Hepatocyte (in vitro differentiated cells): ENCODE measurements at regions not wholly inside any gene's neighbourhood (a gene's known extent, or its start where the extent isn't known, plus 50 kb on each side); places are given as distances from the start of the nearest gene placed in this dataset.

Experiments used
- DNase-seq: peaks from one replicate; pipeline ENCODE4 v3.0.0-alpha.2; 2016; ENCODE audit warnings: low spot score
- H2AFZ ChIP-seq: fragments of 200-600 bp; sonication (generic); 2 replicates; pipeline ENCODE4 v1.6.0; 2016; ENCODE audit warnings: antibody characterized with exemption, mild to moderate bottlenecking
- H3K27ac ChIP-seq: fragments of 200-600 bp; sonication (generic); 2 replicates; pipeline ENCODE4 v1.5.1; 2016; ENCODE audit warnings: mild to moderate bottlenecking
- H3K27me3 ChIP-seq: fragments of 200-600 bp; sonication (generic); 2 replicates; pipeline ENCODE4 v1.6.1; 2016
- H3K36me3 ChIP-seq: fragments of 200-600 bp; sonication (generic); replicated peaks from 2 replicates; pipeline ENCODE4 v1.5.1; 2016; ENCODE audit warnings: low read depth; ENCODE audit not compliant: insufficient read depth
- H3K4me1 ChIP-seq: fragments of 200-600 bp; sonication (generic); 2 replicates; pipeline ENCODE4 v1.5.1; 2016; ENCODE audit warnings: mild to moderate bottlenecking, moderate library complexity; ENCODE audit not compliant: insufficient read depth
- H3K4me2 ChIP-seq: fragments of 200-600 bp; sonication (generic); 2 replicates; pipeline ENCODE4 v1.6.0; 2016
- H3K4me3 ChIP-seq: fragments of 200-600 bp; sonication (generic); 2 replicates; pipeline ENCODE4 v1.5.1; 2016; ENCODE audit warnings: mild to moderate bottlenecking
- H3K79me2 ChIP-seq: fragments of 200-600 bp; sonication (generic); 2 replicates; pipeline ENCODE4 v1.6.0; 2017; ENCODE audit warnings: mild to moderate bottlenecking
- H3K9me2 ChIP-seq: fragments of 200-600 bp; sonication (generic); replicated peaks from 2 replicates; pipeline ENCODE4 v1.6.0; 2017; ENCODE audit warnings: mild to moderate bottlenecking; ENCODE audit not compliant: insufficient read depth
- H3K9me3 ChIP-seq: fragments of 200-600 bp; sonication (generic); 2 replicates; pipeline ENCODE4 v1.5.1; 2016; ENCODE audit warnings: low read depth, mild to moderate bottlenecking
- H4K20me1 ChIP-seq: fragments of 200-600 bp; sonication (generic); 2 replicates; pipeline ENCODE4 v1.6.0; 2016; ENCODE audit warnings: mild to moderate bottlenecking; ENCODE audit not compliant: insufficient read depth, poor library complexity, severe bottlenecking
- EZH2 ChIP-seq: fragments of 200-600 bp; sonication (generic); IDR thresholded peaks from 2 replicates; pipeline ENCODE4 v1.6.1; 2016; ENCODE audit warnings: antibody characterized with exemption, mild to moderate bottlenecking, borderline replicate concordance
- EZH2phosphoT487 ChIP-seq: fragments of 200-600 bp; sonication (generic); IDR thresholded peaks from one replicate; pipeline ENCODE4 v1.6.1; 2018; ENCODE audit warnings: antibody characterized with exemption, mild to moderate bottlenecking, low read depth, moderate library complexity; ENCODE audit not compliant: unreplicated experiment, severe bottlenecking
- whole genome bisulfite sequencing: methylation state at CpG from one replicate; pipeline ENCODE4 v1.1.6; 2016; ENCODE audit warnings: low lambda C conversion rate; ENCODE audit errors: missing lambda C conversion rate; 5-methylcytosine and 5-hydroxymethylcytosine counted together
- TF ChIP-seq, protein P1 (sequence below): fragments of 200-600 bp; sonication (generic); IDR thresholded peaks from 2 replicates; pipeline ENCODE4 v1.5.1; 2016; ENCODE audit warnings: antibody characterized with exemption, mild to moderate bottlenecking; ENCODE audit not compliant: poor library complexity

DNA sequence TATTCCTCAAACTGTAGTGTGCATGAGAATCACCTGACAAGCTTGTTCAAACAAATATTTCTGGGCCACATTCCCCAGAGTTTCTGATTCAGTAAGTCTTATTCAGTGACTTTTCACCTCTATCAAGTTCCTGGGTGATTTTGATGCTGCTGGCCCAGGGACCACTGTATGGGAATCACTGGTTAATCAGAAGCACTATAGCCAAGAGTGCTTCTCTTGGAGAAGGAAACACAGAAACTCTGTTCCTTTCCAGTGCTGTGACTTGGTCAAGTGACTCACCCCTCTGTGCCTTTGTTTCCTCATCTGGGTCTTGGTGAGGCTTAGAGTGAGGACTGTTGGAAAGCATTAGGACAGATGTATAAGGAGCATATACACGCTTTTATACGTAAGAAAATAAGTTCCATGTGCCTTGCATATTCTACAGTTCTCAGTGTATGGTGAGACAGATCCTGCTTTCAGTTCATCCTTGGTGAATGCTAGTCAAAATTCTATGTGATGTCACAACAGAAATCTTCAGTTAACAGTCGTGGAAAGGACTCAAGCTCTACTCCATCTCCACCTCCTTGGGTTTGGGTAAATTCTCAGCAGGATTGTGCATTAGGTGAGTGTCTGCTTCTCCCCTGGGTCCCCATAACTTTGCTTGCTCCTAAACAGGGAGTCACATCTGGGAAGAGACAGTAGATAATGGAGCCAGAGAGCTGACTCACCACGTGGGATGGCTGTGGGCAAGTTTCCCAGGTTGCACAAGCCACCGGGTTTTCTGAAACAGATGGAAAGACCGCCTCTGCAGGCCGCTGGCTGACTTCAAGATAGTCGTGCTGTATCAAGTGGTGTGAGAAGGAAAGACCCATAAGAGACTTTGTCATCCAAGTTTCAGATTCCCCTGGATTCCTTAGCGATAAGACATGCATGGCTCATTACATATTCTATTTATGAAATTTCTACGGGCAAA lies 117.0 kb downstream of the NXNL2 start:
- no peak overlapping the region for H3K4me2 ChIP-seq
- no peak overlapping the region for H2AFZ ChIP-seq
- no peaks in the 10 kb centered on the region for H3K9me3 ChIP-seq
- TF ChIP-seq, protein P1, sequence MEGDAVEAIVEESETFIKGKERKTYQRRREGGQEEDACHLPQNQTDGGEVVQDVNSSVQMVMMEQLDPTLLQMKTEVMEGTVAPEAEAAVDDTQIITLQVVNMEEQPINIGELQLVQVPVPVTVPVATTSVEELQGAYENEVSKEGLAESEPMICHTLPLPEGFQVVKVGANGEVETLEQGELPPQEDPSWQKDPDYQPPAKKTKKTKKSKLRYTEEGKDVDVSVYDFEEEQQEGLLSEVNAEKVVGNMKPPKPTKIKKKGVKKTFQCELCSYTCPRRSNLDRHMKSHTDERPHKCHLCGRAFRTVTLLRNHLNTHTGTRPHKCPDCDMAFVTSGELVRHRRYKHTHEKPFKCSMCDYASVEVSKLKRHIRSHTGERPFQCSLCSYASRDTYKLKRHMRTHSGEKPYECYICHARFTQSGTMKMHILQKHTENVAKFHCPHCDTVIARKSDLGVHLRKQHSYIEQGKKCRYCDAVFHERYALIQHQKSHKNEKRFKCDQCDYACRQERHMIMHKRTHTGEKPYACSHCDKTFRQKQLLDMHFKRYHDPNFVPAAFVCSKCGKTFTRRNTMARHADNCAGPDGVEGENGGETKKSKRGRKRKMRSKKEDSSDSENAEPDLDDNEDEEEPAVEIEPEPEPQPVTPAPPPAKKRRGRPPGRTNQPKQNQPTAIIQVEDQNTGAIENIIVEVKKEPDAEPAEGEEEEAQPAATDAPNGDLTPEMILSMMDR = no peak
- no peak for TF ChIP-seq EZH2
- TF ChIP-seq EZH2phosphoT487 = no peak
- H3K27me3 ChIP-seq = no peaks in the 10 kb centered on the region
- no peaks in the 10 kb centered on the region for H3K79me2 ChIP-seq
- H3K9me2 ChIP-seq = no peaks in the 10 kb centered on the region
- peak overlapping the region; percentile 48 for H3K27ac ChIP-seq
- DNase-seq = peak; percentile 67
- no peaks in the 10 kb centered on the region for H3K36me3 ChIP-seq
- H3K4me3 ChIP-seq = no peak overlapping the region
- peaks cover 8% of the 10 kb centered on the region for H3K4me1 ChIP-seq
- 74% methylated on average over 10 of the region's 10 CpGs for WGBS
- no peaks in the 10 kb centered on the region for H4K20me1 ChIP-seq

DNA sequence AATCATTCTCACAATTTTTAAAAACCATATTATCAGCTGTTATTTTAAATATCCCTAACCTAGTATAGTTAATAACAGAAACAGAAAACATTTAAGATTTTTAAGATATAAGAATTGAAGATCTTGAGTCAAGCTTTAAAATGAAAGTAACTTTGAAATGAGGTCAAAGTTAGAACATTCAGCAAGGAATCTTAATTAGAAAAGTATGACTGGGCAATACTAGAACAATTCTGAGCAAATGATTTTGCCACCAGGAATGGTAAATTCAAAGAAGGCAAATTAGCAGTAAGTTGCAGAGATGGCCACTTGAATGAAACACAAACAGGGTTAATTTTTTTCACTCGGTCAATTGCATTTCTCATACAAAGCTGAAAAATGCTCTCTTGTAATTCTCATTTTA lies 117.9 kb downstream of the NXNL2 start:
- no peak for TF ChIP-seq EZH2phosphoT487
- TF ChIP-seq EZH2 = no peak
- TF ChIP-seq, protein P1 = no peak
- no peaks in the 10 kb centered on the region for H3K9me3 ChIP-seq
- no peaks in the 10 kb centered on the region for H4K20me1 ChIP-seq
- H3K4me2 ChIP-seq = peak overlapping the region; percentile 25
- no peaks in the 10 kb centered on the region for H3K9me2 ChIP-seq
- no peak overlapping the region for H3K4me3 ChIP-seq
- peak overlapping the region; percentile 48 for H3K27ac ChIP-seq
- no peak overlapping the region for H2AFZ ChIP-seq
- no peaks in the 10 kb centered on the region for H3K36me3 ChIP-seq
- WGBS = 77% methylated on average over 1 of the region's 1 CpG
- H3K4me1 ChIP-seq = peaks cover 9% of the 10 kb centered on the region
- no peak for DNase-seq
- H3K27me3 ChIP-seq = no peaks in the 10 kb centered on the region
- no peaks in the 10 kb centered on the region for H3K79me2 ChIP-seq

DNA sequence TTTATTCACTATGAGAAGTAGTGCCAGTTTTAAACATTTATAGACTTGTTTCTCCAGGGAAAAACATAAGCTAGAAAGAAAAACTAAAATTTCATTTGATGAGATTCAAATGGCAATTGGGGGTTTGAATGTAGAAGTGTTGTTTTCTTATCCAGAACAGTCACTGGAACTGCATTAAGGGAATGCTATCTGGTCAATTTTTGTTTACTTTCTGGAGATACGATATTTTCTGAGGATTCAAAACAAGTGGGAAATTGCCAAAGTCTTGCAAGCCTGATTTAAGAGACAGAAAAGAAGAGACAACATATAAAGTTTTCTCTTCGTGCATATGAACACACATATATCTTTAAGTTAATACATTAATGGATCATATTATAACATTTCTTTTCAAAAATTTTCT lies 118.4 kb downstream of the NXNL2 start:
- no peaks in the 10 kb centered on the region for H3K9me2 ChIP-seq

More for the DNA sequence above, 118.4 kb downstream of the NXNL2 start:
- 55% methylated on average over 2 of the region's 2 CpGs for WGBS
- Histone ChIP-seq H3K27me3 (no peaks in the 10 kb centered on the region), H3K4me2 (peak overlapping the region; percentile 25), H3K4me3 (no peak overlapping the region), H3K4me1 (peaks cover 13% of the 10 kb centered on the region), H2AFZ (no peak overlapping the region), H4K20me1 (no peaks in the 10 kb centered on the region), H3K9me3 (no peaks in the 10 kb centered on the region), H3K36me3 (no peaks in the 10 kb centered on the region), H3K79me2 (no peaks in the 10 kb centered on the region), H3K27ac (peak overlapping the region; percentile 61)
- TF ChIP-seq EZH2phosphoT487 = no peak
- no peak for TF ChIP-seq EZH2
- TF ChIP-seq, protein P1 = no peak
- DNase-seq = no peak
